B cell (primary cell): ENCODE measurements at regions not wholly inside any gene's neighbourhood (a gene's known extent, or its start where the extent isn't known, plus 50 kb on each side); places are given as distances from the start of the nearest gene placed in this dataset.
A peak's percentile ranks its signal among the peaks of the same experiment; 100 is the strongest.

Source experiments
- ATAC-seq: fragments of 200-7000 bp; cut with Tn5 transposase; one replicate; pipeline ENCODE4 v1.10.0; 2021; ENCODE audit warnings: low read depth, mild to moderate bottlenecking, moderate number of reproducible peaks, moderate library complexity
- CTCF ChIA-PET: fragments of 350-600 bp; sonication (Branson Sonifier 250); formaldehyde crosslinking; loops from one replicate; lab custom pipeline; 2021; ENCODE audit warnings: antibody characterized with exemption, inconsistent platforms; lab: Charles Lee
- POLR2A ChIA-PET: fragments of 350-600 bp; sonication (Branson Sonifier 250); formaldehyde crosslinking; loops from one replicate; lab custom pipeline; 2021; ENCODE audit warnings: antibody characterized with exemption; lab: Charles Lee
- DNase-seq: peaks from one replicate; pipeline ENCODE4 v3.0.0; 2013
- H2AFZ ChIP-seq: 2 replicates; pipeline ENCODE4 v1.6.1; 2012; ENCODE audit warnings: mild to moderate bottlenecking, low read depth, low read length; ENCODE audit not compliant: insufficient read depth, poor library complexity, severe bottlenecking
- H3K27ac ChIP-seq, 2 donors: 1 replicate in 1 of 2; 2 replicates in 1 of 2; pipeline ENCODE4 v1.5.1; 2012 to 2013; ENCODE audit warnings: low read length in 2 of 2, mild to moderate bottlenecking in 2 of 2, moderate library complexity in 1 of 2
- H3K27me3 ChIP-seq, 4 experiments: fragments of 200-600 bp in 1 of 4; sonication (generic) in 1 of 4; replicated peaks in 1 of 4; 1 replicate in 2 of 4; 2 replicates in 2 of 4; pipeline versions ENCODE4 v1.6.1 to v1.7.0; 2013 to 2016; ENCODE audit warnings: low read length in 3 of 4, mild to moderate bottlenecking in 2 of 4, mixed read lengths in 1 of 4, moderate library complexity in 1 of 4; ENCODE audit not compliant: insufficient read depth in 4 of 4, control insufficient read depth in 3 of 4; ENCODE audit errors: control extremely low read depth in 1 of 4
- H3K36me3 ChIP-seq, 2 experiments: replicated peaks in 1 of 2; 1 replicate in 1 of 2; 2 replicates in 1 of 2; pipeline versions ENCODE4 v1.6.1 to v1.7.1; 2013; ENCODE audit warnings: low read length in 1 of 2; ENCODE audit not compliant: insufficient read depth in 2 of 2, control insufficient read depth in 1 of 2; ENCODE audit errors: control extremely low read depth in 1 of 2, extremely low read depth in 1 of 2
- H3K4me1 ChIP-seq, 2 donors: fragments of 200-600 bp in 1 of 2; sonication (generic) in 1 of 2; 1 replicate in 1 of 2; 2 replicates in 1 of 2; pipeline versions ENCODE4 v1.5.1 to v1.6.1; 2013 to 2017; ENCODE audit warnings: low read length in 2 of 2; ENCODE audit not compliant: control insufficient read depth in 2 of 2, insufficient read depth in 2 of 2
- H3K4me2 ChIP-seq: replicated peaks from 2 replicates; pipeline ENCODE3; 2012; ENCODE audit warnings: mild to moderate bottlenecking, low read depth, low read length; ENCODE audit not compliant: poor library complexity, severe bottlenecking
- H3K4me3 ChIP-seq, 5 experiments: fragments of 200-600 bp in 1 of 5; sonication (generic) in 1 of 5; 1 replicate in 3 of 5; 2 replicates in 2 of 5; pipeline versions ENCODE4 v1.5.1 to v1.7.0; 2011 to 2016; ENCODE audit warnings: low read length in 4 of 5, mild to moderate bottlenecking in 4 of 5, low read depth in 2 of 5, control low read depth in 1 of 5, moderate library complexity in 1 of 5; ENCODE audit not compliant: insufficient read depth in 1 of 5; ENCODE audit errors: control extremely low read depth in 1 of 5, extremely low read depth in 1 of 5
- H3K79me2 ChIP-seq: fragments of 200-600 bp; sonication (generic); one replicate; pipeline ENCODE4 v1.6.0; 2016; ENCODE audit warnings: low read length; ENCODE audit not compliant: control insufficient read depth, insufficient read depth
- H3K9ac ChIP-seq: fragments of 200-600 bp; sonication (generic); 2 replicates; pipeline ENCODE4 v1.6.1; 2017; ENCODE audit warnings: mild to moderate bottlenecking, low read length, moderate library complexity
- H3K9me3 ChIP-seq, 3 donors: one replicate each; pipeline versions ENCODE4 v1.6.1 to v1.7.1; 2013; ENCODE audit warnings: low read length in 2 of 3; ENCODE audit not compliant: control insufficient read depth in 2 of 3, insufficient read depth in 1 of 3; ENCODE audit errors: control extremely low read depth in 1 of 3
- H4K20me1 ChIP-seq: 2 replicates; pipeline ENCODE4 v1.6.0; 2012; ENCODE audit warnings: mild to moderate bottlenecking, low read length; ENCODE audit not compliant: insufficient read depth, control insufficient read depth, poor library complexity, severe bottlenecking
- H3K27ac Mint-ChIP-seq: one replicate; pipeline ENCODE4 v1.8.0; 2021; ENCODE audit warnings: mixed read lengths
- H3K27me3 Mint-ChIP-seq: one replicate; pipeline ENCODE4 v1.8.0; 2021; ENCODE audit warnings: mixed read lengths
- H3K4me1 Mint-ChIP-seq: one replicate; pipeline ENCODE4 v1.8.0; 2021; ENCODE audit warnings: mixed read lengths
- H3K4me3 Mint-ChIP-seq: one replicate; pipeline ENCODE4 v1.8.0; 2021; ENCODE audit warnings: mixed read lengths
- H3K9me3 Mint-ChIP-seq: one replicate; pipeline ENCODE4 v1.8.0; 2022; ENCODE audit warnings: mixed read lengths; ENCODE audit not compliant: insufficient read depth
- CTCF ChIP-seq: fragments of 200-600 bp; IDR thresholded peaks from one replicate; pipeline ENCODE4 v1.8.0; 2022; ENCODE audit warnings: antibody characterized with exemption, mild to moderate bottlenecking
- EZH2 ChIP-seq: IDR thresholded peaks from 2 replicates; pipeline ENCODE4 v1.6.1; 2012; ENCODE audit warnings: borderline replicate concordance, low read depth, mild to moderate bottlenecking, moderate library complexity, low read length; ENCODE audit not compliant: insufficient read depth, poor library complexity, severe bottlenecking
- WGBS: methylation state at CpG from one replicate; pipeline ENCODE4 v1.1.5; 2013; ENCODE audit warnings: missing lambda C conversion rate; ENCODE audit not compliant: insufficient coverage; 5-methylcytosine and 5-hydroxymethylcytosine counted together
- intact Hi-C: fragments of 100-400 bp; cut with micrococcal nuclease; formaldehyde crosslinking; loops from one replicate; pipeline ENCODE4 v1.10.0; 2022

GRCh38 chr16:87550495-87550961, 51.8 kb upstream of the JPH3 start:
- peak; percentile 64 for DNase-seq
- H3K27ac ChIP-seq: no peak overlapping the region
- no peaks in the 10 kb centered on the region for H3K4me1 ChIP-seq
- no peak for TF ChIP-seq EZH2
- peak; percentile 93 for TF ChIP-seq CTCF
- peaks cover 0 to 2% (median 0%) of the 10 kb centered on the region in 4 experiments for H3K27me3 ChIP-seq
- CTCF ChIA-PET: interaction anchor here (0.9 to 3.5 kb wide), 3 partner anchors 17 to 219 kb away, joined by 3 to 40 read pairs (median 16); no protein-coding TSS in a partner anchor
- Mint-ChIP-seq H3K4me1 (no peaks in the 10 kb centered on the region), H3K9me3 (peaks cover 2% of the 10 kb centered on the region), H3K27me3 (peaks cover 43% of the 10 kb centered on the region), H3K4me3 (no peak overlapping the region), H3K27ac (no peak overlapping the region)
- no peak overlapping the region for H3K9ac ChIP-seq
- no peak overlapping the region for H2AFZ ChIP-seq
- no peaks in the 10 kb centered on the region for H4K20me1 ChIP-seq
- H3K79me2 ChIP-seq: no peaks in the 10 kb centered on the region
- 54% methylated on average over 27 of the region's 28 CpGs for WGBS
- no peak overlapping the region for H3K4me2 ChIP-seq
- H3K9me3 ChIP-seq: peaks cover 0 to 14% (median 4%) of the 10 kb centered on the region in 3 donors
- POLR2A ChIA-PET: no interaction called here
- intact Hi-C loops: no loop called here
- H3K36me3 ChIP-seq: no peaks in the 10 kb centered on the region
- no peak overlapping the region for H3K4me3 ChIP-seq
- ATAC-seq: peak; percentile 73

- WGBS: 87% methylated on average over 32 of the region's 34 CpGs
- Histone ChIP-seq H3K9me3 (peaks cover 0 to 20% (median 4%) of the 10 kb centered on the region in 3 donors), H4K20me1 (no peaks in the 10 kb centered on the region), H3K4me1 (no peaks in the 10 kb centered on the region), H3K27me3 (peaks cover 0 to 2% (median 0%) of the 10 kb centered on the region in 4 experiments), H3K79me2 (no peaks in the 10 kb centered on the region), H3K27ac (no peak overlapping the region), H3K4me3 (no peak overlapping the region), H2AFZ (no peak overlapping the region), H3K4me2 (no peak overlapping the region), H3K9ac (no peak overlapping the region), H3K36me3 (no peaks in the 10 kb centered on the region)
- POLR2A ChIA-PET: no interaction called here
- TF ChIP-seq CTCF: no peak
- TF ChIP-seq EZH2: no peak
- intact Hi-C loops: no loop called here
- H3K4me3 Mint-ChIP-seq: no peak overlapping the region
- CTCF ChIA-PET: interaction anchor here (1.0 to 3.5 kb wide), 3 partner anchors 86 to 219 kb away, joined by 8 to 40 read pairs (median 16); no protein-coding TSS in a partner anchor
- peaks cover 2% of the 10 kb centered on the region for H3K9me3 Mint-ChIP-seq
- H3K4me1 Mint-ChIP-seq: no peaks in the 10 kb centered on the region
- peak overlapping the region; percentile 23 for H3K27ac Mint-ChIP-seq
- DNase-seq (peak; percentile 12), ATAC-seq (no peak)
- H3K27me3 Mint-ChIP-seq: peaks cover 42% of the 10 kb centered on the region
These were observed 52.4 kb upstream of the JPH3 start for GRCh38 chr16:87549627-87550494.
